Right lobe of liver (tissue), 4 donors: ENCODE measurements at regions not wholly inside any gene's neighbourhood (a gene's known extent, or its start where the extent isn't known, plus 50 kb on each side); places are given as distances from the start of the nearest gene placed in this dataset.

ENCODE experiments used
- POLR2A ChIP-seq: fragments of 450-650 bp; IDR thresholded peaks from one replicate; pipeline ENCODE4 v1.6.1; 2017; ENCODE audit warnings: antibody characterized with exemption, mild to moderate bottlenecking
- TF ChIP-seq, protein P1 (sequence below), 4 donors: fragments of 200-600 bp in 3 of 4; fragments of 450-650 bp in 1 of 4; IDR thresholded peaks; one replicate each; pipeline versions ENCODE4 v1.5.1 to v1.8.0; 2016 to 2022; ENCODE audit warnings: antibody characterized with exemption in 4 of 4, mild to moderate bottlenecking in 2 of 4
- donor health status: DM: no; HTN: no; CAD: no.
- donor health status: DM: no; HTN: no; CAD: no.
- donor health status: DM: no; HTN: yes; CAD: no.

DNA sequence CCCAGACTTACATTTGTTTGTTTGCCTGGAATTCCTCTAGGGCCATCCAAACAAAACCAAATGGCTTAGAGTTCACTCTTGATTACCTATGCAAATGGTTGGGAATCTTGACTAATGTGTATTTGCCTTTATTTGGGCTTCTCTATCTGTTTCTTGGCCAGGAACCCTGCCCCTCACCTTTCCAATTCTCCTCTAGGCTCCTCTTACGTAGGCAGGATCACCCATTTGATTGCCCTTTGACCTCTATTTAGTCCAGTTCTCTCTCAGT is 123.0 kb upstream of the DYRK2 start:
- TF ChIP-seq POLR2A = no peak
- TF ChIP-seq, protein P1, sequence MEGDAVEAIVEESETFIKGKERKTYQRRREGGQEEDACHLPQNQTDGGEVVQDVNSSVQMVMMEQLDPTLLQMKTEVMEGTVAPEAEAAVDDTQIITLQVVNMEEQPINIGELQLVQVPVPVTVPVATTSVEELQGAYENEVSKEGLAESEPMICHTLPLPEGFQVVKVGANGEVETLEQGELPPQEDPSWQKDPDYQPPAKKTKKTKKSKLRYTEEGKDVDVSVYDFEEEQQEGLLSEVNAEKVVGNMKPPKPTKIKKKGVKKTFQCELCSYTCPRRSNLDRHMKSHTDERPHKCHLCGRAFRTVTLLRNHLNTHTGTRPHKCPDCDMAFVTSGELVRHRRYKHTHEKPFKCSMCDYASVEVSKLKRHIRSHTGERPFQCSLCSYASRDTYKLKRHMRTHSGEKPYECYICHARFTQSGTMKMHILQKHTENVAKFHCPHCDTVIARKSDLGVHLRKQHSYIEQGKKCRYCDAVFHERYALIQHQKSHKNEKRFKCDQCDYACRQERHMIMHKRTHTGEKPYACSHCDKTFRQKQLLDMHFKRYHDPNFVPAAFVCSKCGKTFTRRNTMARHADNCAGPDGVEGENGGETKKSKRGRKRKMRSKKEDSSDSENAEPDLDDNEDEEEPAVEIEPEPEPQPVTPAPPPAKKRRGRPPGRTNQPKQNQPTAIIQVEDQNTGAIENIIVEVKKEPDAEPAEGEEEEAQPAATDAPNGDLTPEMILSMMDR (IDR thresholded peaks at IDR 0.05) = no peak
